ENCODE measurements at regions not wholly inside any gene's neighbourhood (a gene's known extent, or its start where the extent isn't known, plus 50 kb on each side); places are given as distances from the start of the nearest gene placed in this dataset.
A peak's percentile ranks its signal among the peaks of the same experiment; 100 is the strongest.
"Not testable (repeated sequence)": the region's sequence is repeated elsewhere in the genome, so short reads cannot be mapped to it uniquely, and the experiment has no call there.

DNA sequence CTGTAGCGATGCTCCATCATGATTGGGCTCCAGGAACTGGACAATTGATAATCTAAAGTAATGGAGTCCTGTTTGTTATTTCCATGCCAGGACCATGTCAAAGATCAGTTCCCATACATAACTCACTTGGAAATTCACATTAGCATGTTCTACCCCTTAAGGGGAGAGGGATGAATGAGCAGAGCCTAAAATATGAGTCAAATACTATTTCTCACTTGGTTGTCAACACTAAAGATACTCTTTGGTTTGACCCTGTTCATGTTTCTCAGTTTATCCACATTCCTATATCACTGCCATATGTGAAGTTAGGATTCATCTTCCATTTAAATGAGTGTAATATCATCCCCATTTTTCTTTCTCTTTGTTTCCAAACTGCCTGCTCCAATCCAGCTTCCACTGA is 321.6 kb upstream of the PAPPA start:
- TF ChIP-seq CTCF (IDR thresholded peaks at IDR 0.05; ENCODE audit: control insufficient read depth, insufficient read depth, low read depth, low read length, missing control alignments): no peak
- H3K4me3 ChIP-seq (ENCODE audit: control insufficient read depth, low read depth, low read length): no peak overlapping the region
- no peak for DNase-seq (ENCODE audit: low read depth)

- TF ChIP-seq CTCF (IDR thresholded peaks at IDR 0.05; ENCODE audit: control insufficient read depth, insufficient read depth, low read depth, low read length, missing control alignments): no peak
- no peak for DNase-seq (ENCODE audit: low read depth)
- no peak overlapping the region for H3K4me3 ChIP-seq (ENCODE audit: control insufficient read depth, low read depth, low read length)
Observed at GRCh38 chr9:115837618-115838017, 316.0 kb upstream of the PAPPA start.

- DNase-seq (ENCODE audit: low read depth): no peak
- H3K4me3 ChIP-seq (ENCODE audit: control insufficient read depth, low read depth, low read length): no peak overlapping the region
- TF ChIP-seq CTCF (IDR thresholded peaks at IDR 0.05; ENCODE audit: control insufficient read depth, insufficient read depth, low read depth, low read length, missing control alignments): no peak
Observed at GRCh38 chr9:115838417-115838816, 315.2 kb upstream of the PAPPA start.

DNA sequence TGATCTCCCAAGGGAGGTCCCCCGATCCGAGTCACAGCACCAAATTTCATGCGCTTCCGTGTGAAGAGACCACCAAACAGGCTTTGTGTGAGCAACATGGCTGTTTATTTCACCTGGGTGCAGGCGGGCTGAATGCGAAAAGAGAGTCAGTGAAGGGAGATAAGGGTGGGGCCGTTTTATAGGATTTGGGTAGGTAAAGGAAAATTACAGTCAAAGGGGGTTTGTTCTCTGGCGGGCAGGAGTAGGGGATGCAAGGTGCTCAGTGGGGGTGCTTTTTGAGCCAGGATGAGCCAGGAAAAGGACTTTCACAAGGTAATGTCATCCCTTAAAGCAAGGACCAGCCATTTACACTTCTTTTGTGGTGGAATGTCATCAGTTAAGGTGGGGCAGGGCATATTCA is 309.2 kb upstream of the PAPPA start:
- H3K4me3 ChIP-seq (ENCODE audit: control insufficient read depth, low read depth, low read length); DNase-seq (ENCODE audit: low read depth): not testable (repeated sequence)

- peak; percentile 5 for DNase-seq (ENCODE audit: low read depth)
- TF ChIP-seq CTCF (IDR thresholded peaks at IDR 0.05; ENCODE audit: control insufficient read depth, insufficient read depth, low read depth, low read length, missing control alignments): no peak
- no peak overlapping the region for H3K4me3 ChIP-seq (ENCODE audit: control insufficient read depth, low read depth, low read length)
Observed at GRCh38 chr9:115845648-115846312, 307.8 kb upstream of the PAPPA start.

GRCh38 chr9:115847216-115847615 is 306.4 kb upstream of the PAPPA start:
- no peak for TF ChIP-seq CTCF (IDR thresholded peaks at IDR 0.05; ENCODE audit: control insufficient read depth, insufficient read depth, low read depth, low read length, missing control alignments)
- H3K4me3 ChIP-seq (ENCODE audit: control insufficient read depth, low read depth, low read length): no peak overlapping the region
- DNase-seq (ENCODE audit: low read depth): peak; percentile 25

DNA sequence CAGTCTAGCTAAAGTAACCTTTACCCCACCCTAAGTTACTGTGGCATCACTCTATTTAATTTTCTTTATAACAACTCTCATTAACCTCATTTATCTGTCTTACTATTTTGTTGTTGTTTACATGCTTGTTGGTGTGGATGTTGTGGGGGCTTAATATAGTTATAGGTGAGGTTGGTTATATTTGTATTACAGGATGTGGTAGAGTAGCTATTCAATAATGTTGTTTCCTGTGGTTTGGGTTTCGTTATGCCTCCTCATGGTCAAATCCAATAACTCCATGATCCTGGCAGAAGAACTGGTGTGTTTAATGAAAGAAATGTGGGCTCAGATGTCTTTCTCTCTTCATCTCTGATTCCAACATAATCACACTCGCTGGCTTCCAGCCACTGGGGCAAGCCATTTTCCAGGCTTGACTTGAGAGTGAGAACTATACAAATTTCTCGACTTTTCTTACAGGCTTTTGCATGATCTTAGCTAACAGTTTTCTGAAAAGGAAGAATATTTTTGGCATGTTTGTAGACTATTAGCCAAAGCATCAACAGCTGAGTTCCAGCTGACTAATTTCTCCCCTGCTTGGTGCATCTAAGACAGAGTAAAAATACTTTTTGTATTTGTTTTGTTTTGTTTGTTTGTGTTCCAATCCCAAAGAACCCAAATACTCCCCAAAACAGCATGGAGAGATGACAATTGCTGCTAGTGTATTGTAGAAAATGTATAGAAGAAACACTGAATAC is 303.7 kb upstream of the PAPPA start:
- peak; percentile 1 for TF ChIP-seq CTCF (IDR thresholded peaks at IDR 0.05; ENCODE audit: control insufficient read depth, insufficient read depth, low read depth, low read length, missing control alignments)
- no peak overlapping the region for H3K4me3 ChIP-seq (ENCODE audit: control insufficient read depth, low read depth, low read length)
- peak; percentile 4 for DNase-seq (ENCODE audit: low read depth)

Data from AG09309 (cell line).